Transverse colon (tissue), 4 donors: ENCODE measurements at regions not wholly inside any gene's neighbourhood (a gene's known extent, or its start where the extent isn't known, plus 50 kb on each side); places are given as distances from the start of the nearest gene placed in this dataset.
"Not testable (repeated sequence)": the region's sequence is repeated elsewhere in the genome, so short reads cannot be mapped to it uniquely, and the experiment has no call there.

ENCODE experiments used
- EP300 ChIP-seq: sonication (generic); formaldehyde crosslinking; IDR thresholded peaks from one replicate; pipeline ENCODE4 v1.6.1; 2017; ENCODE audit warnings: antibody characterized with exemption, low read depth
- POLR2A ChIP-seq: fragments of 450-650 bp; IDR thresholded peaks from one replicate; pipeline ENCODE4 v1.6.1; 2016; ENCODE audit warnings: antibody characterized with exemption, mild to moderate bottlenecking, moderate library complexity
- POLR2AphosphoS5 ChIP-seq, 3 donors: sonication (generic); formaldehyde crosslinking; IDR thresholded peaks; one replicate each; pipeline ENCODE4 v1.6.1; 2016; ENCODE audit warnings: antibody characterized with exemption in 3 of 3
- TF ChIP-seq, protein P1 (sequence below), 5 experiments: fragments of 200-600 bp in 3 of 5; fragments of 450-650 bp in 2 of 5; sonication (generic) in 3 of 5; IDR thresholded peaks; 1 replicate in 2 of 5; 2 replicates in 3 of 5; pipeline ENCODE4 v1.5.1; 2016 to 2017; ENCODE audit warnings: antibody characterized with exemption in 5 of 5, inconsistent platforms in 3 of 5, mild to moderate bottlenecking in 2 of 5, moderate library complexity in 1 of 5

- TF ChIP-seq, protein P1, sequence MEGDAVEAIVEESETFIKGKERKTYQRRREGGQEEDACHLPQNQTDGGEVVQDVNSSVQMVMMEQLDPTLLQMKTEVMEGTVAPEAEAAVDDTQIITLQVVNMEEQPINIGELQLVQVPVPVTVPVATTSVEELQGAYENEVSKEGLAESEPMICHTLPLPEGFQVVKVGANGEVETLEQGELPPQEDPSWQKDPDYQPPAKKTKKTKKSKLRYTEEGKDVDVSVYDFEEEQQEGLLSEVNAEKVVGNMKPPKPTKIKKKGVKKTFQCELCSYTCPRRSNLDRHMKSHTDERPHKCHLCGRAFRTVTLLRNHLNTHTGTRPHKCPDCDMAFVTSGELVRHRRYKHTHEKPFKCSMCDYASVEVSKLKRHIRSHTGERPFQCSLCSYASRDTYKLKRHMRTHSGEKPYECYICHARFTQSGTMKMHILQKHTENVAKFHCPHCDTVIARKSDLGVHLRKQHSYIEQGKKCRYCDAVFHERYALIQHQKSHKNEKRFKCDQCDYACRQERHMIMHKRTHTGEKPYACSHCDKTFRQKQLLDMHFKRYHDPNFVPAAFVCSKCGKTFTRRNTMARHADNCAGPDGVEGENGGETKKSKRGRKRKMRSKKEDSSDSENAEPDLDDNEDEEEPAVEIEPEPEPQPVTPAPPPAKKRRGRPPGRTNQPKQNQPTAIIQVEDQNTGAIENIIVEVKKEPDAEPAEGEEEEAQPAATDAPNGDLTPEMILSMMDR (IDR thresholded peaks at IDR 0.05), result not testable (repeated sequence)
- not testable (repeated sequence) for TF ChIP-seq POLR2AphosphoS5 (IDR thresholded peaks at IDR 0.05); EP300; POLR2A
Observed at GRCh38 chr12:124643768-124644167, 76.4 kb upstream of the NCOR2 start.
